Activated CD8-positive, alpha-beta T cell treated with anti-CD3 and anti-CD28 coated beads for 36 hours (primary cell): ENCODE measurements at regions not wholly inside any gene's neighbourhood (a gene's known extent, or its start where the extent isn't known, plus 50 kb on each side); places are given as distances from the start of the nearest gene placed in this dataset.

Experiments used
- ATAC-seq: fragments of 200-7000 bp; cut with Tn5 transposase; one replicate; pipeline ENCODE4 v1.10.0; 2021; ENCODE audit warnings: mild to moderate bottlenecking, moderate library complexity
- CTCF ChIA-PET: fragments of 350-600 bp; sonication (Branson Sonifier 250); formaldehyde crosslinking; loops from one replicate; lab custom pipeline; 2021; ENCODE audit warnings: antibody characterized with exemption; lab: Charles Lee
- POLR2A ChIA-PET: fragments of 350-600 bp; sonication (Branson Sonifier 250); formaldehyde crosslinking; loops from one replicate; lab custom pipeline; 2021; ENCODE audit warnings: antibody characterized with exemption; lab: Charles Lee
- DNase-seq: peaks from one replicate; pipeline ENCODE4 v3.0.0-alpha.2; 2020
- H3K27ac Mint-ChIP-seq: one replicate; pipeline ENCODE4 v1.8.0; 2021; ENCODE audit warnings: mild to moderate bottlenecking, mixed read lengths
- H3K27me3 Mint-ChIP-seq: one replicate; pipeline ENCODE4 v1.8.0; 2021; ENCODE audit warnings: mixed read lengths
- H3K36me3 Mint-ChIP-seq: one replicate; pipeline ENCODE4 v1.8.0; 2021; ENCODE audit warnings: low read depth, mixed read lengths
- H3K4me1 Mint-ChIP-seq: one replicate; pipeline ENCODE4 v1.8.0; 2021; ENCODE audit warnings: low read depth, mixed read lengths
- H3K4me3 Mint-ChIP-seq: one replicate; pipeline ENCODE4 v1.8.0; 2021; ENCODE audit warnings: mild to moderate bottlenecking, moderate library complexity, mixed read lengths
- H3K9me3 Mint-ChIP-seq: one replicate; pipeline ENCODE4 v1.8.0; 2021; ENCODE audit warnings: mixed read lengths
- CTCF ChIP-seq: fragments of 200-600 bp; IDR thresholded peaks from one replicate; pipeline ENCODE4 v1.8.0; 2022; ENCODE audit warnings: antibody characterized with exemption, mild to moderate bottlenecking
- intact Hi-C: fragments of 100-400 bp; cut with micrococcal nuclease; formaldehyde crosslinking; loops from one replicate; pipeline ENCODE4 v1.10.0; 2022

GRCh38 chr5:114207615-114208014, 154.3 kb upstream of the KCNN2 start:
- Mint-ChIP-seq H3K4me1 (no peaks in the 10 kb centered on the region), H3K27ac (no peak overlapping the region)
- CTCF ChIA-PET, result no interaction called here

GRCh38 chr5:114208120-114208519, 153.8 kb upstream of the KCNN2 start:
- no peak for TF ChIP-seq CTCF
- no peaks in the 10 kb centered on the region for H3K27me3 Mint-ChIP-seq
- CTCF ChIA-PET, result no interaction called here
- ATAC-seq, result no peak
- H3K4me3 Mint-ChIP-seq, result no peak overlapping the region
- no peaks in the 10 kb centered on the region for H3K36me3 Mint-ChIP-seq
- H3K4me1 Mint-ChIP-seq, result no peaks in the 10 kb centered on the region
- POLR2A ChIA-PET, result no interaction called here
- intact Hi-C loops, result no loop called here
- H3K9me3 Mint-ChIP-seq, result peaks cover 5% of the 10 kb centered on the region
- no peak for DNase-seq
- H3K27ac Mint-ChIP-seq, result no peak overlapping the region

More at GRCh38 chr5:114207615-114208014, 154.3 kb upstream of the KCNN2 start:
- POLR2A ChIA-PET, result no interaction called here
- no peak for TF ChIP-seq CTCF
- no peak overlapping the region for H3K4me3 Mint-ChIP-seq
- H3K9me3 Mint-ChIP-seq, result peaks cover 5% of the 10 kb centered on the region
- H3K36me3 Mint-ChIP-seq, result no peaks in the 10 kb centered on the region
- ATAC-seq, result no peak
- no peak for DNase-seq
- H3K27me3 Mint-ChIP-seq, result no peaks in the 10 kb centered on the region
- intact Hi-C loops, result no loop called here

GRCh38 chr5:114208588-114208987, 153.3 kb upstream of the KCNN2 start:
- CTCF ChIA-PET, result no interaction called here
- Mint-ChIP-seq H3K4me1 (no peaks in the 10 kb centered on the region), H3K4me3 (no peak overlapping the region), H3K9me3 (peaks cover 5% of the 10 kb centered on the region), H3K27me3 (no peaks in the 10 kb centered on the region), H3K36me3 (no peaks in the 10 kb centered on the region), H3K27ac (no peak overlapping the region)
- no peak for TF ChIP-seq CTCF
- DNase-seq (no peak), ATAC-seq (no peak)
- intact Hi-C loops, result no loop called here
- POLR2A ChIA-PET, result no interaction called here

GRCh38 chr5:114210662-114211061, 151.2 kb upstream of the KCNN2 start:
- Mint-ChIP-seq H3K27me3 (no peaks in the 10 kb centered on the region), H3K36me3 (no peaks in the 10 kb centered on the region), H3K4me1 (no peaks in the 10 kb centered on the region), H3K9me3 (peaks cover 10% of the 10 kb centered on the region), H3K27ac (no peak overlapping the region), H3K4me3 (no peak overlapping the region)
- no peak for DNase-seq
- TF ChIP-seq CTCF, result no peak
- intact Hi-C loops, result no loop called here
- POLR2A ChIA-PET, result no interaction called here
- ATAC-seq, result no peak
- CTCF ChIA-PET, result no interaction called here

- Mint-ChIP-seq H3K27me3 (no peaks in the 10 kb centered on the region), H3K27ac (no peak overlapping the region), H3K4me1 (no peaks in the 10 kb centered on the region), H3K36me3 (no peaks in the 10 kb centered on the region), H3K4me3 (no peak overlapping the region), H3K9me3 (peaks cover 8% of the 10 kb centered on the region)
- TF ChIP-seq CTCF, result no peak
- intact Hi-C loops, result no loop called here
- ATAC-seq (no peak), DNase-seq (no peak)
- ChIA-PET CTCF (no interaction called here), POLR2A (no interaction called here)
These were observed 140.1 kb upstream of the KCNN2 start for GRCh38 chr5:114221807-114222206.
